ENCODE measurements at regions not wholly inside any gene's neighbourhood (a gene's known extent, or its start where the extent isn't known, plus 50 kb on each side); places are given as distances from the start of the nearest gene placed in this dataset.
"Not testable (repeated sequence)": the region's sequence is repeated elsewhere in the genome, so short reads cannot be mapped to it uniquely, and the experiment has no call there.

DNA sequence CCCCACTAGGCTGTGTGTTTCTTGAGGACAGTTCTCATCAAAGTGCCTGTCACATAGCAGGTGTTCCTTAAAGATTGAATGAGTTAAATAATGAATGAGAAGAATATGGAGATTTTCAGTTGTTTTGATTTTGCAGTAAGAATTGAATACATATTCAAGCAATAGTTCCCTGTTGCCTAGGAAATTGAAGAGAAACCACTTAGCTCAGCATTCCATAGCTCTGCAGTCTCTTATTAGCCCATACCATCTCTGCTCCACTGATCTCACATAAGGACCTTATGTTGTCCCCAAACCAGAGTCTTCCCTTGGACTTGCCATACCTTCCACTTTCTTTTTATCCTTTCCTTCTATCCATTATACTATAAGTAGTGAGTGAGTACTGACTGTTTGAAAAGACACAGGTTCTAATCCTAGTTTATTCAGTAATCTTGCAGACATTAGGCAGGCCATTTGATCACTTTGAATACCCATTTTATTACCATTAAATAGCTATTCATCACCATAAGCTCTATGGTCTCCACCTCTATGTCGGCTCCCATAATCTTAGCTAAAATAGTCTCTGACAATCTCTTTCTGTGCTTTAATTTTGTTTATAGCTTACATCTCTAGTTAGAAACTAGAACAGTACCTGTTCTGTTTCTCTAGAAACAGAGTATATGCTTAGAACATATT lies 1059.6 kb upstream of the SLIT2 start:
- DNase-seq = no peak

GRCh38 chr4:19187691-19188090 lies 1064.0 kb upstream of the SLIT2 start:
- DNase-seq = no peak

DNA sequence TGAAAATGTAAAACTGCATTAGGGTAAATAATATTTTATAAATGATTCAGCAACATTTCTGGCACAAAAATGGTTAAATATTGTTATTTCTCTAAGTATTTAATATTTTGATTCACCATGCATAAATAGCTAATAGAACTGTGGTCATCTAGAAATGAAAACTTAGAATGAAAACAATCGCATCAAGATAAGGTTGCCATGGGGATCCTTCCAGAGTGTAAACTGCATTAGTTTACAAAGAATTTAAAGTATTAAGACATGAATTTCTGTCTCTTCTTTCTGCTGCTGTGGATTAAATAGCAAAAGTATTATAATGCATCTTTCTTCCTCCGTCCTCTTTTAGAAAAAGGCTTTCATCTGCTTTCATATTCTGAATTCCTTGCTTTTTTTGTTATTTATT lies 1064.6 kb upstream of the SLIT2 start:
- no peak for DNase-seq

DNA sequence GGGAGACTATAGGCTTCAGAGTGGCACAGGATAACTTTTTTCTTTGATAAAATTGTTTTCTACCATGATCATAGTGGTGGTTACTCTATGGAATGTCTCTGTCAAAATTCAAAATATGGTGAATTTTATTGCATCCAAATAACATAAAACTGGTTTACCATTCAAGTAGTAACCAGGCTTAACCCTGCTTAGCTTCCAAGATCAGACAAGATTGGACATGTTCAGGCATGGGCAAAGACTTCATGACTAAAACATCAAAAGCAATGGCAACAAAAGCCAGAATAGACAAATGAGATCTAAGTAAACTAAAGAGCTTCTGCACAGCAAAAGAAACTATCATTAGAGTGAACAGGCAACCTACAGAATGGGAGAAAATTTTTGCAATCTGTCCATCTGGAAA lies 1070.1 kb upstream of the SLIT2 start:
- DNase-seq = not testable (repeated sequence)

GRCh38 chr4:19178835-19179234 lies 1072.9 kb upstream of the SLIT2 start:
- no peak for DNase-seq

DNA sequence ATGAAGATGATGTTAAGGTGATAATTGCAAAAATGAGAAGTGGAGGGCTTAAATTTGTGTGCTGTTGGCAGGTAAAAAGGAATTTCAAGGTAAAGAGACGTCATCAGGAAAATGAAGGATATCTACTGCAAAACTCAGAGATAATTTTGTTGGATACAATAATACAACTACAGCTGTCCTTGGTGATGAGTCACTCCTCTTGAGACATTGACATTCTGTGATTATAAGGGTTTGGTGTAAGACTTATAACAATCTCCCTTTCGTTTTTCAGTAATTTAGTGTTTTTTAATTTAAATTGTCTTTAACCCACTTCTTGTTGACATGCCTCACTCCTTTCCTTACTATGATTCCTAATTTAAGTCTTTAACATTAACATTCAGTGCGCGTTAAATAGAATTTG lies 1074.1 kb upstream of the SLIT2 start:
- DNase-seq = no peak

DNA sequence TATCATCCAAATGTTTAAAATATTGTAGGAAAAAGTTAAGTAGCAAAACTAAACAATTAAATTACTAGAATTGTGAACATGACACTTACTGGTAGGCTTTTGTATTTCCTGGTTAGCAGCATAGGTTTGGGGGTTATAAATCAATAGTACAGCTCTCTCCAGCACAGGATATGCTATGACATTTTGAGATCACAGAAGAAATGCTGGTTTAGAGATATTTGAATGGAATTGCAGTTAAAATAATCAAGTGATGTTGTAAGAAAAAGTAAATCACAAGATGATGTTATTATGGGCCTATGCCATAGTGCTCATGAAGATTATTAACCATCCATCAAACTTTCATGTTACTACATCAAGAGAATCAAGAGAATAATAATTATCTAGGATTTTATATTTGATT lies 1079.9 kb upstream of the SLIT2 start:
- no peak for DNase-seq

GRCh38 chr4:19167311-19167710 lies 1084.4 kb upstream of the SLIT2 start:
- DNase-seq = no peak

GRCh38 chr4:19164334-19164733 lies 1087.4 kb upstream of the SLIT2 start:
- DNase-seq = no peak

- no peak for DNase-seq
Measured at GRCh38 chr4:19159874-19160273, 1091.8 kb upstream of the SLIT2 start.

DNA sequence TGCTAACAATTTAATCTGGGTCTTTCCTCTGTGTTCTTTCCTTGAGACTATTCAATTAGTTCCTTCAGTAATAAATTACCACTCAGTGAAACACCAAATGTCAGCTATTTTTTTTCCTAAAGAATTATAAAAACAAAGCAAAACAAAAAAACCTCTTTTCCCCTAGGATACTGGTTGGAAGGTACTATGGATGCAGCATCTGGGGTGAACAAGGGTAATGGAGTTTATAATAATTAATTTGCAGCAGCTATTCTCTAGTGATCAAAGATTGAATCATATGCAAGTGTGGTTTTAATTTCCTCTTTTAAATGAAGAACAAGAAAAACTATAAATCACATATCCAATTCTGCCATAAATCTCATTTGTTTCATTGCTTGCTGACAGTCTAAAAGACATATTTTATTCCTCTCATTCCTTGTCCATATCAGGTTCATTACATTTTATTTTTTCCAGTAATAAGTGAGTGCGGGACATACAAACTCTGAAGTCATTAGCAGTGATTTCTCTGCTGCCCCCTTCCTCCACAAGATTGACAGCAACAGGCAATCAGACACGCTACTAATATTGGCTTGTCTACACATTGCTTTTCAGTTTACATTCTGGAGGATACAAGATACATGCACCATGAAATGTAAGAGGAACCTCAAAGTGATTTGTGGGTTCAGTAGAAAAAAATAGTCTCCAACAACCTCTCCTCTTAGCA lies 1093.4 kb upstream of the SLIT2 start:
- DNase-seq = no peak

DNA sequence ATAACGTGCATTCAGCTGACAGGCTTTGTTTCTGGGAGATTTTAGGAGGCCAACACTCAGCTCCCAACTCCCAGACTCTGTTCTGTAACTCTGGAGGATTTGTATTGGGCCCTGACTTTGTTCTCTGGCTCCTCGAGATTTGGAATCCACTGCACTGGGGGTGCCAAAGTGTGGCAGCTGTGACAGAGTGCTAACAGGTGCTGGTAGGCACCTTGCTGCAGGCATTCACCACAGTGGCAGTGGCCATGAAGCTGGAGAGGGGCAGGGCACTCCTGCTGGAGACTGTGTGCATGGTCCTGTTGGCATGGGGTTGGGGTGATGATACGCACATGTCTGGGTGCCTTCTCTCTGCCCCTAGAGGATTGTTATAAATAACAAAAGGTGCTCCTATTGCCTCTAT lies 1094.9 kb upstream of the SLIT2 start:
- no peak for DNase-seq

- DNase-seq = no peak
Measured at GRCh38 chr4:19155568-19155967, 1096.1 kb upstream of the SLIT2 start.

DNA sequence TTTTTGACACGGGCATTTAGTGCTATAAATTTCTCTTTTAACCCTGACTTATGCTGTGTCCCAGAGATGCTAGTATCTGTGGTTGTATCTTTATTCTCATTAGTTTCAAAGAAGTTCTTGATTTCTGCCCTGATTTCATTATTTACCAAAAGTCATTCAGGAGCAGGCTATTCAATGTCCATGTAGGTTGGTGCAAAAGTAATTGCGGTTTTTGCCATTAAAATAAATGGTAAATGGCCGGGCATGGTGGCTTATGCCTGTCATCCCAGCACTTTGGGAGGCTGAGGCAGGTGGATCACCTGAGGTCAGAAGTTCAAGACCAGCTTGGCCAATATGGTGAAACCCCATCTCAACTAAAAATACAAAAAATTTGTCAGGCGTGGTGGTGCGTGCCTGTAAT lies 1097.4 kb upstream of the SLIT2 start:
- DNase-seq = not testable (repeated sequence)

- no peak for DNase-seq
Measured at GRCh38 chr4:19152264-19152663, 1099.4 kb upstream of the SLIT2 start.

DNA sequence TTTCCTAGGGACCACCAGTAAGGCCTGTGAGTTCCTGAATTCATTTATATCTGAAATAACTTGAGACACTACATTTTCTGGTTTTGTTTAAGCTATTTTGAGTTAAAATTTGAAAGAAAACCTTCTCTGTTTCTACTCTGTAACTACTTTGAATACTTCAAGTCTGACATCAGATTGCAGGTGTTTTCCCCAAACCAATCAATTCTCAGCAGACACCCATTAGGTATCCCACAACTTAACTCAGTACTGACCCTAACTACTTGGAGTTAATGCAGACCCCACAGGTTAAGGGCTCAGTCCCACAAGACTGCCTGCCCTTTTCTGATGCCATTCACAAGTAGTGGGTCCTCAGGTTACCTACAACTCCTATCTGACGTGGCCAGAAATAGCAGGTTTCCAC lies 1100.0 kb upstream of the SLIT2 start:
- no peak for DNase-seq

- no peak for DNase-seq
Measured at GRCh38 chr4:19146038-19146437, 1105.7 kb upstream of the SLIT2 start.

DNA sequence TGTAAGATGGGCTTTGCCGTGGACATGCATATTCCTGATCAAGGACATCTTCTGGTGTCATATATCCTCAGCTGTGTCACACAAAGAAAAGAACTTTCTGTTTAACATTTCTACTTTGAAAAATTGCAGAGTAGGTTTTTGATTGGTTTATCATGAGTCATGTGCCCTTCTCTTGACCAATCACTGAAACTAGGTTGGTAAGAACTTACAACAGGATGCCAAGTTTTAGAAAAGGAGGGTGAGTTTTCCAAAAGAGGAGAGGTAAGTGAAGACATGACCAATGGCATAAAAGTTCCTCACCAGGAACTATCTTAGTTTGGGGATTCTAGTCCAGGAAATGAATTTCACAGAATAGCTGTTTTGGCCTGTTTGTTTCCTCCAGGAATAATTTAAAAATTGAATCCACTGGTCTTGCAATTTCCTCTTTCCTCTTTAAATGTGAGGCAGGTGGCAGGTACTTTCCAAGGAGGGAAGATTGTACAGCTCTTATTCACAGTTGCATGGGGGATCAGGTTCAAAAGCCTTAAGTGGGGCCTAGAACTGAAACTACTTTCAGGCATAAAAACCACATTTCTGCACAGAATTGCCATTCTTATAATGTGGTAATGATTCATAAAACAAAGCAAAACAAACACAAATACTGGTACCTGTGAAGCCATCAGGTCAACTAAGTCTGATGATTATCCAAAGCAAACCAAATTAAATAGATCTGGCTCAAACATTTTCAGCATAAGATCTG lies 1114.5 kb upstream of the LCORL start:
- no peak for DNase-seq

DNA sequence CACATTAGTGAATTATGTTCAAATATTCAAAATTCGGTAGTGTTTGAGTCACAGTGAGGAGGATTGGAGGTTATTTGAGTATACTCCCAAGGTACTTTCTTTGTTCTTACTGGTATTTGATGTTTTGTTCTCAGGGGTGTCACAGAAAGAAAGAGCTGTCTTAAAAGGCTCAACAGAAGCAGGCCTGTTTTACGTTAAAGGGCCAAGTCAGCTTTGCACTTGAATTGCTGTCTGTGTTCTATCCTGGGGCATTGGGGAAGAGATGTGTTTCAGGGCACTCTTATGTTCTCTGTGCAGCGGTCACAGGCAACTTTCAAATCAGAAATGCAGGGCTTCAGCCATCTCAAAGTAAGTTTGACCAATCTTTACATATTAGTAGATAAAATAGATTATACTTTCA lies 1113.1 kb upstream of the LCORL start:
- no peak for DNase-seq

DNA sequence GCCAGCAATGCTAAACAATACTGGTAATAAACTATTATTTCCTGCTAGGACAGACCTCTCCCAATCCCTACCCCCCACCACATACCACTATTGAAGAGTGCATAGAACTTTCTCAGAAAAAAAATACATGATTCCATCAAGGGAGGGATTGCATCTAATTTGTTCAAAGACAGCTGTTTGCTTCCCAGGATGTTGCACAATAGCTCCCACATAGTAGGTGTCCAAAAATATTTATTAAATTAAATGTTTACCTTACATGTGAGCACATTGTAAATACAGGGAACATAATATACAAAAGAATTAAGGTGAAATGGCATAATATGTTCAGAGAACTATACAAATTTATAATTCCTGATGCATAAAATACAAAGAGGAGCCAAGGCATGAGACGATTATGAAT lies 1111.8 kb upstream of the LCORL start:
- DNase-seq = no peak

DNA sequence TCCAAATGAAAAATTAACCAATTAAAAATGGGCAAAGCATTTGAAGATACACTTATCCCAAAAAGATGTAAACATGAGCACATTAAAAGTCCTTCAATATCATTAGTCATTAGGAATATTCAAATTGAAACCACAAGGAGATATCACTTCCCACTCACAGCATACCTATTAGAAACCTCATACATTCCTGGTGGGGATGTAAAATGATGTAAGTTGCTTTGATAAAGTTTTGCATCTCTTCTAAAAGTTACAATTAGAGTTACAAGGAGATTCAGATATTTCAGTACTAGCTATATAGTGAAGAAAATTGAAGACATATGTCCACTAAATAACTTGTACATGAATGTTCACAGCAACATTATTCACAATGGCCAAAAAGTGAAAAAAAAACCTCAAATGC lies 1109.3 kb upstream of the LCORL start:
- no peak for DNase-seq

GRCh38 chr4:19128176-19128575 lies 1106.6 kb upstream of the LCORL start:
- no peak for DNase-seq

DNA sequence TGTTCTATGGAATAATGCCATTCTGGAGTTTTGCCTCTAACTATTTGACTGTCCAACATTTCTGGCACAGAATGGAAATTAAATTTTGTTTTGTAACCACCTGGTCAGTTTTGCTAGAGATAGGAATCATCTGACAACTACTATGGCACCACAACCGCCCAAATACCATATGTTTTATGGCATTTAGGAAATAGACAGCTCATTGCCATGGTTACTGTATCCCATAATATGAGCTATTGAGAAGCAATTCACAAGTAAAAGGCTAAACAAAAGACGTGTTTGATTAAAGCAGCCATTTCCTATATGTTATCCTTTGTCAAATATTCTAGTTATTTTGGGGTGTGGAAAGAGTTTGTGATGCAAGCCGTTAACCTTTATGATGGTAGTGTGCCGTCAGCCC lies 1105.3 kb upstream of the LCORL start:
- no peak for DNase-seq

- no peak for DNase-seq
Measured at GRCh38 chr4:19123681-19124080, 1102.1 kb upstream of the LCORL start.

All from stimulated activated naive CD4-positive, alpha-beta T cell treated with Interleukin-2 at 50 U/mL for 16 hours (primary cell).